ENCODE measurements at regions not wholly inside any gene's neighbourhood (a gene's known extent, or its start where the extent isn't known, plus 50 kb on each side); places are given as distances from the start of the nearest gene placed in this dataset.

GRCh38 chr6:16884526-16884925, 123.3 kb upstream of the ATXN1 start:
- peaks cover 21 to 24% of the 10 kb centered on the region in 2 experiments for H3K4me1 Mint-ChIP-seq
- Histone ChIP-seq H3T11ph (ENCODE audit: low read length) (no peak overlapping the region), H3K23me2 (ENCODE audit: insufficient read length, low read depth, low read length, poor library complexity, severe bottlenecking) (no peaks in the 10 kb centered on the region), H3K4me1 (ENCODE audit: insufficient read depth, low read length) (peaks cover 4% of the 10 kb centered on the region; the same call in 1 of the 2 replicates), H2BK12ac (ENCODE audit: insufficient read length, low read depth, low read length) (no peak overlapping the region), H4K20me1 (ENCODE audit: control insufficient read depth, insufficient read depth, insufficient read length) (no peaks in the 10 kb centered on the region), H3K9ac (ENCODE audit: extremely low read depth, insufficient read length, low read length) (no peak overlapping the region), H3K14ac (ENCODE audit: insufficient read depth, low read length) (no peak overlapping the region), H3K56ac (ENCODE audit: insufficient read length, low read depth, low read length) (no peak overlapping the region), H3K27ac (ENCODE audit: insufficient read length, low read depth, low read length) (no peak overlapping the region), H4K8ac (replicated peaks; ENCODE audit: insufficient read length, low read depth, low read length) (no peak overlapping the region), H3K18ac (ENCODE audit: insufficient read length, low read depth, low read length) (no peak overlapping the region), H4K5ac (ENCODE audit: insufficient read length, low read depth, low read length) (no peak overlapping the region), H2AK5ac (ENCODE audit: insufficient read length, low read length) (no peak overlapping the region), H4K91ac (ENCODE audit: insufficient read length, low read depth, low read length) (no peak overlapping the region), H2BK5ac (ENCODE audit: insufficient read length, low read length) (no peak overlapping the region), H3K79me1 (ENCODE audit: insufficient read depth, low read depth, low read length, poor library complexity, severe bottlenecking) (no peaks in the 10 kb centered on the region), H3K23ac (ENCODE audit: insufficient read length, low read depth, low read length) (no peak overlapping the region), H3K4ac (ENCODE audit: low read depth, low read length) (no peak overlapping the region), H2BK15ac (ENCODE audit: low read depth, low read length) (no peak overlapping the region), H3K9me3 (ENCODE audit: control insufficient read depth, low read depth, low read length) (peaks cover 5% of the 10 kb centered on the region), H2BK20ac (ENCODE audit: low read depth, low read length, poor library complexity, severe bottlenecking) (no peak overlapping the region), H3K4me2 (ENCODE audit: insufficient read depth, insufficient read length, low read length) (no peak overlapping the region), H3K79me2 (ENCODE audit: insufficient read depth, low read length) (no peaks in the 10 kb centered on the region), H3K27me3 (ENCODE audit: insufficient read depth, low read length) (no peaks in the 10 kb centered on the region), H2BK120ac (ENCODE audit: low read depth, low read length, poor library complexity, severe bottlenecking) (no peak overlapping the region), H2AFZ (ENCODE audit: low read length) (no peak overlapping the region)
- DNase-seq: no peak
- peak overlapping the region in 2 of 3 experiments; percentile 46 to 56; a peak in 2 of 7 replicates for H3K27ac Mint-ChIP-seq
- H3K4me3 Mint-ChIP-seq: no peak overlapping the region
- WGBS (ENCODE audit: extremely low coverage, insufficient read length, low lambda C conversion rate): no CpG with 5 or more reads among the region's 1 CpG
- peaks cover 24 to 25% of the 10 kb centered on the region in 2 experiments for H3K9me3 Mint-ChIP-seq
- peaks cover 14 to 29% (median 18%) of the 10 kb centered on the region in 3 experiments for H3K36me3 Mint-ChIP-seq (ENCODE audit: insufficient read depth in 1 of 3, low read depth in 3 of 3)
- TF ChIP-seq CTCF (conservative IDR thresholded peaks at IDR 0.05): no peak
- no peaks in the 10 kb centered on the region for H3K27me3 Mint-ChIP-seq (ENCODE audit: low read depth)
